DOHH2 (cell line): ENCODE measurements at regions not wholly inside any gene's neighbourhood (a gene's known extent, or its start where the extent isn't known, plus 50 kb on each side); places are given as distances from the start of the nearest gene placed in this dataset.

ENCODE experiments used
- EZH2phosphoT487 ChIP-seq: fragments of 200-600 bp; sonication (generic); IDR thresholded peaks from 2 replicates; pipeline ENCODE4 v1.6.1; 2017; ENCODE audit warnings: borderline replicate concordance, mild to moderate bottlenecking, antibody characterized with exemption, low read length, moderate library complexity, mixed read lengths
- TF ChIP-seq, protein P1 (sequence below): fragments of 200-600 bp; sonication (generic); IDR thresholded peaks from one replicate; pipeline ENCODE4 v1.5.1; 2014; ENCODE audit warnings: antibody characterized with exemption, mild to moderate bottlenecking, low read depth, low read length; ENCODE audit not compliant: poor library complexity, severe bottlenecking

DNA sequence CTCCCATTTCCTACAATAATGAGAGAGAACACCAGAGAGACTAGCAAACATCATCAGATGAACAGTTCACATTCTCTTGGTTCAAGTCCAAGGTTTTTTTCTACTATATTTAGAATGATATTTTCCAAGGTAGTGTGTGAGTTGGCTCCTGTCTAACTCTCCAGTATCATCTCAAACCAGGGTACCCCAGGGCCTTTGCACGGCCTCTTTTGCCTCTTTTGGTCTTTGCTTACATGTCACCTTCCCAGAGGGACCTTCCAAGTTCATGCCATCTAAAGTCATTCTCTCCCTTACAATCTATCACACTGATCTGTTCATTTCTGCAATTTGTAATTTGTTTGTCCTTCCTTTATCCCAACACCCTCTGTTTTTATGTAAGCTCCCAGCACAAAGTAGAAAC is 264.5 kb downstream of the VRK1 start:
- TF ChIP-seq, protein P1, sequence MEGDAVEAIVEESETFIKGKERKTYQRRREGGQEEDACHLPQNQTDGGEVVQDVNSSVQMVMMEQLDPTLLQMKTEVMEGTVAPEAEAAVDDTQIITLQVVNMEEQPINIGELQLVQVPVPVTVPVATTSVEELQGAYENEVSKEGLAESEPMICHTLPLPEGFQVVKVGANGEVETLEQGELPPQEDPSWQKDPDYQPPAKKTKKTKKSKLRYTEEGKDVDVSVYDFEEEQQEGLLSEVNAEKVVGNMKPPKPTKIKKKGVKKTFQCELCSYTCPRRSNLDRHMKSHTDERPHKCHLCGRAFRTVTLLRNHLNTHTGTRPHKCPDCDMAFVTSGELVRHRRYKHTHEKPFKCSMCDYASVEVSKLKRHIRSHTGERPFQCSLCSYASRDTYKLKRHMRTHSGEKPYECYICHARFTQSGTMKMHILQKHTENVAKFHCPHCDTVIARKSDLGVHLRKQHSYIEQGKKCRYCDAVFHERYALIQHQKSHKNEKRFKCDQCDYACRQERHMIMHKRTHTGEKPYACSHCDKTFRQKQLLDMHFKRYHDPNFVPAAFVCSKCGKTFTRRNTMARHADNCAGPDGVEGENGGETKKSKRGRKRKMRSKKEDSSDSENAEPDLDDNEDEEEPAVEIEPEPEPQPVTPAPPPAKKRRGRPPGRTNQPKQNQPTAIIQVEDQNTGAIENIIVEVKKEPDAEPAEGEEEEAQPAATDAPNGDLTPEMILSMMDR: no peak
- TF ChIP-seq EZH2phosphoT487: no peak
